Stimulated activated CD8-positive, alpha-beta memory T cell treated with anti-CD3 and anti-CD28 coated beads, Interleukin-2, amount 100 ng/mL, for 48 hours (primary cell): ENCODE measurements at regions not wholly inside any gene's neighbourhood (a gene's known extent, or its start where the extent isn't known, plus 50 kb on each side); places are given as distances from the start of the nearest gene placed in this dataset.

Experiments used
- DNase-seq, 2 donors: peaks; one replicate each; pipeline ENCODE4 v3.0.0-alpha.2; 2020; ENCODE audit warnings: low read depth in 2 of 2

GRCh38 chr5:39518516-39518915, 93.7 kb upstream of the DAB2 start:
- DNase-seq = no peak

DNA sequence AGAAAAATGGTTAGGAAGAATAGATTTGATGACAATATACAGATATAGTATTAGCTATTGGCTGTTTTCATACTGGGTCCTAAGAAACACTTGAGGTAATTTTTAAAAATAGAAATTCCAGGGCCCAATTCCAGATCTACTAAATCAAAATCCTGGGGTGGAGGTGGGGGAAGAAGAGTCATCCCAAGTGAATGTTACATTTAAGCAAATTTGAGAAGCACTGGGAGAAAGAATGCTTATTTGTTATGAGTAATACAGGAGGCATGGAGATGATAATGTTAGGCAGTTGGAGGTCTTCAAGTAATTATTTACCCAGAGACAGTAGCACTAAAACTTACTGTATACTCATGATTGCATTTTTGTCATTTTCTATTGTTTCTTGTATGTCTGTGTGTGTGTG, 93.0 kb upstream of the DAB2 start:
- no peak for DNase-seq

GRCh38 chr5:39515881-39516280, 91.1 kb upstream of the DAB2 start:
- no peak for DNase-seq

DNA sequence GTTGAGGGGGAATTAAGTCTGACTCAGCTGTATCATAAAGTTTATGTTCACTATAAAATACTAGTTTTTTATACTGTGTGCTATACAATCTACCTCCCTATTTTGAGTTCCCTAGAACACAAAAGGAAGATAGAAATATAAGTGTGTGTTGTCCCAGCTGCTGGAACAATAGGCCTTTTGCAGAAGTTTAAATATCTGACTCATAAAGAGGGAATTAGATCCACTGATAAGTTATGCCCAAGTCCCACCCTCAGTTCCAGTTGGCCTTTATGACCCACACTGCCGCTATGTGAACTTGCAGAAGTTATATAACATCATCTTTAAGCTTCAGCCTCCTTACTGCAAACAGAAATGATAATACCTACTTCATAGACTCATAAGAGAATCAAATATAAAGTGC, 88.5 kb upstream of the DAB2 start:
- DNase-seq = no peak

GRCh38 chr5:39506211-39506610, 81.4 kb upstream of the DAB2 start:
- DNase-seq = no peak

DNA sequence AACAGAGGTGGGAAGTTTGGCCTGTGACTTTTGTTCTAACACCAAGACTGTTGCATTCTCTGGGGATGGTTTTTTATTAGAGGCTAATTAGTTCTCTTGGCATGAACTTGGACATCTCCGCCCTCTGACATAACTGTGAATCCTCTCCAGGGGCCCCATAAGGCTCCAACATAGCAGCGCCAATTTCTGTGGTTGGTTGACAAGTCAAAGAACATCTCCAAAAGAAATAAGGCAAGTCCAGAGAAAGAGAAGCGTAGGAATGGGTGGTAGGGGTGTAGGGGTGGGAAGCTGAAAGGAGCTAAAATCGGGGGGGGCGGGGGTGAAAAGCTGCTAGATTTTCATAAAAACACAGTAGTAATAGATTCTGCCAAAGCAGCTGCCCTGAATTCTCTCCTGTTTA, 81.0 kb upstream of the DAB2 start:
- no peak for DNase-seq

DNA sequence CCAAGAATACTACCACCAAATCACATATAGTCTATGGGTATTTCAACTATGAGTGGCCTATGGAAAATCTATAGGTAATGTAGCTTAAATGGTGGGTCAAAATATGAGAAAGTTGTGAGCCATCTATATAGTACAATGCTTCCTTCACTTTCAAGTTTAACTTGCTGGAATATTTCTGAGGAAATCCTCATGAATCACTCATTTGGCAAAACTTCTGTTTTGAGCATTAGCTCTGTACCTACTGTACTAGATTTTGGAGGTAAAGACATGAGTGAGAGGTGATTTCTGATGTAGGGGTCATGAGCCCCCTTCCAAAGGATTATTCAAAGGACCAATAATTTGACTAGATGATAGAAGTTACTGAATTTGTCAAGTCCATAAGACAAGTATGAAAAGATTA, 80.6 kb upstream of the DAB2 start:
- no peak for DNase-seq

GRCh38 chr5:39503155-39503554, 78.4 kb upstream of the DAB2 start:
- no peak for DNase-seq

- no peak for DNase-seq
Measured at GRCh38 chr5:39502704-39503103, 77.9 kb upstream of the DAB2 start.

DNA sequence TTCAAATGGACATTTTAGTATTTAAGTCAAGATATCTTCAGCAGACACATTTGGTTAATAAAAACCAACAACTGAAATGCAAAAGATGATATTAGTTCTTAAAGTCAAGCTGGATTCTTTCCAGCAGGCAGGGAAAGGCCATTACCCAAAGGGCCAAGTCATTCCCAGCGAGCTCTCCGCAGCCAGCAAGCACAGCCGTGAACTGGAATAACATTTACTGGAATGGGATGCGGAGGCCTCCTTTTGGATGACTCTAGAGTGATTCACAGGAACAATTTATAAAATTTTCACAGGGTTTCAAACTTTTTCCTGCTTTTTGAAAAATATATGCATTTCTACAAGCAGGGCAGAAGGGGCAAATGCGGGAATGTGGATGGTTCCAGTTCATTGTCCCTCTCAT, 76.6 kb upstream of the DAB2 start:
- no peak for DNase-seq

DNA sequence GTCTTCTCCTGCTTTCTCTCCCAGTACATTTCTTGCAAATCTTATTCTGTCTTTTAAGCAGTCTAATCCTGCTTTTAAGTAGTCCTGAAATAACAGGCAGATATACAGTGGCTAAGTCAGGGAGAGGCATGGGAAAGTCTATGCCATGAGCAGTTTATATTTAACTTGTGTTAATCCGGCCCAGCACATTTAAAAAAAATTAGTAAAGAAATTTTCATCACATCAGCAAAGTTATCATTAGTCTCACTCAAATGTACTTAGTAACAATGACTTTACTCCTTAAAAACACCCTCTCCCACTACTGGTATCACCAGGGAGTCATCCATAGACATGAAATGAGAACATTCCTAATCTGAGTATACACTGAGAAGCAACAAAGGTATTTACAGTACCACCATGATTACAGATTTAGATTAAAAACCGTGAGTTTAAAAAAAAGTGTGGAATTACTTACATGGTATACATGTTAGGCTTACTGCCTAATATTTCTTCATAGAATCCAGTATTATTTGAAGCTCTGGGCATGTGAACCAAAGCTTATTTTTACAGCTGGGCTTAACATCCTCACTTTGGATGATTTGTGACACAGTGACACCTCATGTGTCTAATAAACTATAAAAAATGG, 75.9 kb upstream of the DAB2 start:
- DNase-seq = no peak

DNA sequence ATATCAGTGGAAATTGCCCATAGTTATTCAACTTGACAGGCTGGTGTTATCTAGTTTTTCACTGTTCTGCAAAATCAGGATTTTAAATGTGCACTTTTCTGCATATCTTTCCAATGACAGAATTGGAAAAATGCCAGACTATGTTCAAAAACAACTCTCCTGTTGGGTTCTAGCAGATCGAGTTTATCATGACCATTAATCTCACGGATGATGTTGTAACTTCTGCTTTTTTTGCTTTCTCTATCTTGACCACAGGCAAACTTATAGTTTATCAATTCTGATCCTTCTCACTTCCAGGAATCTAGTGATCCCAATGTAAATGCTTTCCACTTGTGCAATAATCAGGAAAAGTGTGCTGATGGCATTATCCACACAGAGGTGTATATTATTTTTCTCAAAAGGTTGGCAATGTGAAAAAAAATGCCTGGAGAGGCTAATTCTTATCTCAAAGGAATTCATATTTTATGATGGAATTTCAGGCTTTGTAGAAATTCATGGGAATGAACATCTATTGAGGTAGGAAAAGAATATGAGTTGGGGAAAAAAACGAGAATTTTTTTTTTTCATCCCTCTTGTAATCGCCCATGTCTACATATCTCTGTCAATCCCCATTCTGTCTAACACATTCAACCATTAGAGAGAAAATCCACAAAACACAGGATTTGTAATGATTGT, 73.6 kb upstream of the DAB2 start:
- DNase-seq = no peak

DNA sequence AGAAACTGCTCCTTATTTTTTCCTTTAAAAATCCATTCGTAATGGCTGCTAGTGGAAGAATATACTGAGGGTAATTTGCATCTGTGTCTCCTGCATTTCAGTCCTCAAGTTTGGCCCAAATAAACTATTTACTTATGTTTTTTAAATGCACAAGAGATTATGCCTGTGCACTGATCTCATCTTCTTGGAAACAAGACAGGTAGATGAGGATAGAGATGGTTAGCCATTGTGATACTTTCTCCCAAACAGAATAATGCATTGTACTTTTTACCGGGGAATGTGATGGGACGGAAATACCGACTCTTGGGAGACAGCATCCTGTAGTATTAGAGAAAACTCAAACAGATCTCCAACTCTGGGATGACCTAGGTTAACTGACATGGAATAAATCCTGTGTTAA, 72.5 kb upstream of the DAB2 start:
- no peak for DNase-seq

- no peak for DNase-seq
Measured at GRCh38 chr5:39495227-39495626, 70.4 kb upstream of the DAB2 start.

- no peak for DNase-seq
Measured at GRCh38 chr5:39494534-39494933, 69.8 kb upstream of the DAB2 start.

GRCh38 chr5:39494107-39494510, 69.3 kb upstream of the DAB2 start:
- no peak for DNase-seq

- DNase-seq = no peak
Measured at GRCh38 chr5:39491210-39491609, 66.4 kb upstream of the DAB2 start.

DNA sequence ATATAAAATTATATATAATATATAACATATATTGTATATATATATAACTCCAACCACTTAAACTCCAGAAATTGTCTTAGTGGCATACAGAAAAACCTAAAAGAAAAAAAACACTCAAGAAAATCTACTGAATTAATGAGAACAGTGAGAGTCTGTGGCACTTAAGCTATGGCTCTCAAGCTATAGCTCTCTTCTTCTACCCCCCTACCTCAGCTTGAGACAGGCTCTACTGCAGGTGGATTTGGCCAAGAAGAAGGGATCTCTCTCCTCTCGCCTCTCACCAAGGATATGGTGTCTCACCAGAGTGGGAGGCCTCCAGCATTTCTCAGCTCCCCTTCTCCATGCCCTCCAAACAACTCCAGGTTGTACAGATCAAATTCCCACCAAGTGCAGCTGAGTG, 64.5 kb upstream of the DAB2 start:
- DNase-seq = no peak

DNA sequence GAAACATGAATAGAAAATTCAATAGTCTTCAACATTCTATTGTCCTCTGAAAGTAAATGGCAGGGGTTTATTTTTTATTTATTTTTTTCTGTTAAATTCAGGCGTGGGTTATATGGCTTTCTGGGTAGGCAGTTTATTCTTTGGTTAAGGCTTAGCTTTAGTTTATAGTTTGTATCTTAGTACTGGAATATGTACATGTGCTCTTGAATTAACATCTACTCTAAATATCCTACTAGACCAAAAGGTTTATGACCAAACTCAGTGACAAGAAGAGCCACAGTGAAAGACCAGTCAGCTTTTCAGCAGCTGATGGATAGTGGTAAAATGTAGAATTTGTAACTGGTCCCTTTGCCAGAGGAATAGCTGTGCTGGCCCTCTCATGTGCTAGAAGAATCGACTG, 62.0 kb upstream of the DAB2 start:
- no peak for DNase-seq

- DNase-seq = no peak
Measured at GRCh38 chr5:39486361-39486760, 61.6 kb upstream of the DAB2 start.

DNA sequence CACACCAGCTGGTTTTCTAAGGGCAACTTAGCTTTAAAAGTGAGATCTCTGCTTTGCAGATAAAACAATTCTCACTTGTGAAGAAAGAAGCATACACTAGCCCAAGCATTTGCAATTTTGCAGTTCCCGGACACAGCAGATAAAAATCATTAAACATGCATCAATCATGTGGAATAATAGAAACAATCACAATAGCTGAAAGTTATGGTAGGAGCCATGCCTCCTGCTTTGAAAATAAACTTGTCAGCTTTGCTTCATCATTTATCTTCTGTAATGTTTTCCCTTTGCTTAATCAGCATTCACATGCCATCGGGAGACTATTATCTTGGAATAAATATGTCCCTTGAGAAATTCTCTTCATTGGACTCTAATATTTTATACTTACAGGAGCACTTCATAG, 60.3 kb upstream of the DAB2 start:
- no peak for DNase-seq

GRCh38 chr5:39484673-39485072, 59.9 kb upstream of the DAB2 start:
- DNase-seq = no peak

DNA sequence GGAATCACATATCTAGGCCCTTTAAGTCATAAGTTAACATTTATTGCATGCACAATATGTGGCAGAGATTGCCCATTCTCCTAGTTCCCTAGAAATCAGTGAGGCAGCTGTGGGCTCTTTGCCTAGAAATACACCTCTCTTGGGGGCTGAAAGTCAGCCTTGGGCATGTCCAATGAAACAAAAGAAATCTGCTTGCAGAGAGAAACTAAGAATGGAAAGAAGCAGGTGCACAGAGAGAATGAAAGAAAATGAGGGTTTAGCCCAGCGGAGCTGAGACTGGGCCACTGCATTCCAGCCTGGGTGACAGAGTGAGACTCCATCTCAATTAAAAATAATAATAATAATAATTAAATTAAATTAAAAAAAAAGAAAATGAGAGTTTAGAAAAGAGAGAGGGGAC, 57.3 kb upstream of the DAB2 start:
- DNase-seq = no peak

DNA sequence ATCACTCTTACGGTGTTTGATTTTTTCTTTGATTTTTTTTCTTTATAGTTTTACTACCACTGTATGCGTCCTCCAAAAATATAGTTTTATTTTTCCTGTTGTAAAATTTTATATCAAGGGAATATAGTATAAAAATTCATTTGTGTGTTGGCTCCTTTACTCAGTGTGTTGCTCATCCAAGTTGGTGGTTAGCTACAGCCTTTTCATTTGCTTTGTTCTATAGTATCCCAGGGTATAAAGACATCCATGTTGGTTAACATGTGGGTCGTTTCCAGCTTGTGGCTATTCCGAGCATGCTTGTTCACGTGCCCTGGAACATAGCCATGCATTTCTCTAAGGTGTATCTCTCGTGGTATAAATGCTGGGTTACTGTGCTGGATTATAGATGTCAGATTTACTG, 54.8 kb upstream of the DAB2 start:
- no peak for DNase-seq
